Transverse colon (tissue), 4 donors: ENCODE measurements at regions not wholly inside any gene's neighbourhood (a gene's known extent, or its start where the extent isn't known, plus 50 kb on each side); places are given as distances from the start of the nearest gene placed in this dataset.

Experiments used
- DNase-seq: peaks from one replicate; pipeline ENCODE4 v3.0.0-alpha.2; 2019
- H3K27ac ChIP-seq, 4 donors: fragments of 200-600 bp; sonication (generic); 2 replicates each; pipeline ENCODE4 v1.5.1; 2016 to 2018; ENCODE audit warnings: inconsistent platforms in 4 of 4
- H3K27me3 ChIP-seq: fragments of 200-600 bp; sonication (generic); 2 replicates; pipeline ENCODE4 v1.5.1; 2017; ENCODE audit warnings: inconsistent platforms
- H3K36me3 ChIP-seq, 4 donors: fragments of 200-600 bp; sonication (generic); 2 replicates each; pipeline ENCODE4 v1.5.1; 2017 to 2019; ENCODE audit warnings: inconsistent platforms in 4 of 4
- H3K4me1 ChIP-seq, 4 donors: fragments of 200-600 bp; sonication (generic); 2 replicates each; pipeline ENCODE4 v1.5.1; 2017 to 2020; ENCODE audit warnings: inconsistent platforms in 4 of 4
- H3K4me3 ChIP-seq, 4 donors: fragments of 200-600 bp; sonication (generic); 1 replicate in 1 of 4; 2 replicates in 3 of 4; pipeline versions ENCODE4 v1.5.1 to v1.6.1; 2017 to 2019; ENCODE audit warnings: inconsistent platforms in 4 of 4
- H3K9me3 ChIP-seq, 2 donors: fragments of 200-600 bp; sonication (generic); 2 replicates each; pipeline ENCODE4 v1.5.1; 2017 to 2019; ENCODE audit warnings: inconsistent platforms in 2 of 2
- CTCF ChIP-seq, 5 experiments: fragments of 200-600 bp in 3 of 5; fragments of 450-650 bp in 2 of 5; sonication (generic) in 3 of 5; IDR thresholded peaks; 1 replicate in 2 of 5; 2 replicates in 3 of 5; pipeline ENCODE4 v1.5.1; 2016 to 2017; ENCODE audit warnings: antibody characterized with exemption in 5 of 5, inconsistent platforms in 3 of 5, mild to moderate bottlenecking in 2 of 5, moderate library complexity in 1 of 5
- EP300 ChIP-seq: sonication (generic); formaldehyde crosslinking; IDR thresholded peaks from one replicate; pipeline ENCODE4 v1.6.1; 2017; ENCODE audit warnings: antibody characterized with exemption, low read depth
- POLR2A ChIP-seq: fragments of 450-650 bp; IDR thresholded peaks from one replicate; pipeline ENCODE4 v1.6.1; 2016; ENCODE audit warnings: antibody characterized with exemption, mild to moderate bottlenecking, moderate library complexity
- POLR2AphosphoS5 ChIP-seq, 3 donors: sonication (generic); formaldehyde crosslinking; IDR thresholded peaks; one replicate each; pipeline ENCODE4 v1.6.1; 2016; ENCODE audit warnings: antibody characterized with exemption in 3 of 3
- whole genome bisulfite sequencing, 2 donors: methylation state at CpG; one replicate each; pipeline ENCODE4 v1.1.5; 2018; ENCODE audit warnings: low coverage in 1 of 2; 5-methylcytosine and 5-hydroxymethylcytosine counted together
- in situ Hi-C, 4 donors: fragments of 200-750 bp; cut with MboI; loops; one replicate each; pipeline versions ENCODE4 v1.15.0 to v1.15.1; 2017; ENCODE audit warnings: low sequenced_read_pairs in 3 of 4, low pct_ligation_motif_present in 1 of 4, low pct_unique_long_range_greater_than_20kb in 1 of 4
- intact Hi-C: fragments of 100-400 bp; cut with DNase I; formaldehyde crosslinking; loops from one replicate; pipeline ENCODE4 v1.15.1; 2023; ENCODE audit warnings: low total_unique reads

GRCh38 chr9:99513441-99514112 lies 291.5 kb downstream of the SEC61B start:
- Histone ChIP-seq H3K27me3 (no peaks in the 10 kb centered on the region), H3K36me3 (no peaks in the 10 kb centered on the region), H3K27ac (no peak overlapping the region), H3K4me1 (no peaks in the 10 kb centered on the region), H3K9me3 (no peaks in the 10 kb centered on the region), H3K4me3 (no peak overlapping the region)
- TF ChIP-seq POLR2A, result no peak
- TF ChIP-seq EP300, result no peak
- TF ChIP-seq POLR2AphosphoS5 (IDR thresholded peaks at IDR 0.05), result no peak
- no peak for TF ChIP-seq CTCF (IDR thresholded peaks at IDR 0.05)
- intact Hi-C loops (no loop called here), in situ Hi-C loops (loop anchor here in 1 of 4 donors (25.0 kb wide), 1 partner anchor 101 kb away; no protein-coding TSS in a partner anchor)
- DNase-seq, result no peak
- 20 to 63% methylated on average over 1 to 2 of the region's 2 CpGs for WGBS, 2 donors

GRCh38 chr9:99515093-99515492 lies 293.0 kb downstream of the SEC61B start:
- H3K36me3 ChIP-seq, result no peaks in the 10 kb centered on the region
- DNase-seq, result no peak
- in situ Hi-C loops, result loop anchor here in 1 of 4 donors (25.0 kb wide), 1 partner anchor 103 kb away; no protein-coding TSS in a partner anchor
- H3K27me3 ChIP-seq, result no peaks in the 10 kb centered on the region
- 77 to 91% methylated on average over 1 of the region's 1 CpG for WGBS, 2 donors
- intact Hi-C loops, result no loop called here
- TF ChIP-seq EP300 (no peak), POLR2AphosphoS5 (IDR thresholded peaks at IDR 0.05) (no peak), POLR2A (no peak), CTCF (IDR thresholded peaks at IDR 0.05) (no peak)
- no peak overlapping the region for H3K27ac ChIP-seq
- no peaks in the 10 kb centered on the region for H3K4me1 ChIP-seq
- no peak overlapping the region for H3K4me3 ChIP-seq
- no peaks in the 10 kb centered on the region for H3K9me3 ChIP-seq

- Histone ChIP-seq H3K27me3 (no peaks in the 10 kb centered on the region), H3K27ac (no peak overlapping the region), H3K36me3 (no peaks in the 10 kb centered on the region), H3K4me1 (no peaks in the 10 kb centered on the region), H3K4me3 (no peak overlapping the region), H3K9me3 (no peaks in the 10 kb centered on the region)
- in situ Hi-C loops, result loop anchor here in 1 of 4 donors (25.0 kb wide), 1 partner anchor 104 kb away; no protein-coding TSS in a partner anchor
- DNase-seq, result no peak
- WGBS, 2 donors, result 87 to 90% methylated on average over 6 to 7 of the region's 7 CpGs
- TF ChIP-seq CTCF (IDR thresholded peaks at IDR 0.05) (no peak), EP300 (no peak), POLR2AphosphoS5 (IDR thresholded peaks at IDR 0.05) (no peak), POLR2A (no peak)
- intact Hi-C loops, result no loop called here
Measured at GRCh38 chr9:99515895-99516656, 294.0 kb downstream of the SEC61B start.

GRCh38 chr9:99516657-99517049 lies 294.6 kb downstream of the SEC61B start:
- Histone ChIP-seq H3K36me3 (no peaks in the 10 kb centered on the region), H3K4me1 (no peaks in the 10 kb centered on the region), H3K27me3 (no peaks in the 10 kb centered on the region), H3K4me3 (no peak overlapping the region), H3K9me3 (no peaks in the 10 kb centered on the region), H3K27ac (no peak overlapping the region)
- in situ Hi-C loops (loop anchor here in 1 of 4 donors (25.0 kb wide), 1 partner anchor 104 kb away; no protein-coding TSS in a partner anchor), intact Hi-C loops (no loop called here)
- no peak for DNase-seq
- TF ChIP-seq CTCF (IDR thresholded peaks at IDR 0.05) (no peak), POLR2A (no peak), POLR2AphosphoS5 (IDR thresholded peaks at IDR 0.05) (no peak), EP300 (no peak)
- whole genome bisulfite sequencing, 2 donors, result 93% methylated on average over 1 of the region's 1 CpG; no CpG with 5 or more reads in 1 of the 2 donors
